A673 (cell line): ENCODE measurements at regions not wholly inside any gene's neighbourhood (a gene's known extent, or its start where the extent isn't known, plus 50 kb on each side); places are given as distances from the start of the nearest gene placed in this dataset.

Source experiments
- EZH2 ChIP-seq: fragments of 200-600 bp; sonication (generic); IDR thresholded peaks from 2 replicates; pipeline ENCODE4 v1.6.1; 2017; ENCODE audit warnings: borderline replicate concordance, low read depth, mild to moderate bottlenecking, mixed read lengths, antibody characterized with exemption, low read length; ENCODE audit not compliant: poor library complexity, severe bottlenecking
- TF ChIP-seq, protein P1 (sequence below): fragments of 300-800, 200-600 bp; sonication (generic); conservative IDR thresholded peaks from 2 replicates; pipeline ENCODE4 v1.5.1; 2017; ENCODE audit warnings: low read depth, mild to moderate bottlenecking, antibody characterized with exemption, low read length, moderate library complexity, mixed read lengths

DNA sequence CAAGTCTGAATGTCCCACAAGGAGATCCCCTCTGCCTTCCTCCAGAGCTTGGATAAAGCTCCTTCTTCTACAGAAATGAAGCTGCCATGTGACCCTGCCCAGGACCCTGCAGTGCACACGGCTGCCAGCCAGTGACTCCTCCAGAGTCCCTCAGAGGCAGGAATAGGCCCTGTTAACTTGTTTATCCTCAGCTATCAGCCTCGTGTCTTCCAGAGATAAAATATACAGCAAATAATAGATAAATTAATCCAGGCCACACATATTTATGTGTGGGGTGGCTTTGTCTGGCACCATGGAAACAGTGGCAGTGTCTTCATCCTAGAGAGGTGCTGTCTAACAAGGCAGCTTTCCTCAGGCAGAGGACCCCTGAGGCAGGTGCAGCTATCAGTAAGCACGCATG lies 66.7 kb downstream of the TMEM18 start:
- TF ChIP-seq, protein P1, sequence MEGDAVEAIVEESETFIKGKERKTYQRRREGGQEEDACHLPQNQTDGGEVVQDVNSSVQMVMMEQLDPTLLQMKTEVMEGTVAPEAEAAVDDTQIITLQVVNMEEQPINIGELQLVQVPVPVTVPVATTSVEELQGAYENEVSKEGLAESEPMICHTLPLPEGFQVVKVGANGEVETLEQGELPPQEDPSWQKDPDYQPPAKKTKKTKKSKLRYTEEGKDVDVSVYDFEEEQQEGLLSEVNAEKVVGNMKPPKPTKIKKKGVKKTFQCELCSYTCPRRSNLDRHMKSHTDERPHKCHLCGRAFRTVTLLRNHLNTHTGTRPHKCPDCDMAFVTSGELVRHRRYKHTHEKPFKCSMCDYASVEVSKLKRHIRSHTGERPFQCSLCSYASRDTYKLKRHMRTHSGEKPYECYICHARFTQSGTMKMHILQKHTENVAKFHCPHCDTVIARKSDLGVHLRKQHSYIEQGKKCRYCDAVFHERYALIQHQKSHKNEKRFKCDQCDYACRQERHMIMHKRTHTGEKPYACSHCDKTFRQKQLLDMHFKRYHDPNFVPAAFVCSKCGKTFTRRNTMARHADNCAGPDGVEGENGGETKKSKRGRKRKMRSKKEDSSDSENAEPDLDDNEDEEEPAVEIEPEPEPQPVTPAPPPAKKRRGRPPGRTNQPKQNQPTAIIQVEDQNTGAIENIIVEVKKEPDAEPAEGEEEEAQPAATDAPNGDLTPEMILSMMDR, result no peak
- TF ChIP-seq EZH2, result no peak
